K562 (cell line): ENCODE measurements at regions not wholly inside any gene's neighbourhood (a gene's known extent, or its start where the extent isn't known, plus 50 kb on each side); places are given as distances from the start of the nearest gene placed in this dataset.

Experiments used
- ATAC-seq: fragments of 200-7000 bp; cut with Tn5 transposase; 3 replicates; pipeline ENCODE4 v1.9.1; 2020; ENCODE audit warnings: moderate library complexity
- BruUV-seq: library from RNA; stranded (reverse); fragments of 400-500 nt; replicated peaks from 2 replicates; lab custom pipeline; 2021; lab: Mats Ljungman, UMichigan
- CTCF ChIA-PET: fragments of 300-600 bp; formaldehyde crosslinking; extraction: SDS; loops from one replicate; lab custom pipeline; 2021; ENCODE audit warnings: low intra/inter-chr PET ratio; lab: Yijun Ruan, JAX
- POLR2A ChIA-PET: fragments of 300-600, 350-650 bp; sonication (Branson Sonifier 250); formaldehyde crosslinking; extraction: SDS; loops from one replicate; lab custom pipeline; 2021; ENCODE audit warnings: antibody characterized with exemption, inconsistent platforms; lab: Yijun Ruan, JAX
- DNase-seq, 4 experiments: peaks; one replicate each; pipeline versions ENCODE4 v3.0.0 to v3.0.0-alpha.2; 2011 to 2018; ENCODE audit warnings: low spot score in 3 of 4, mixed read lengths in 3 of 4; ENCODE audit errors: extremely low read depth in 1 of 4
- FAIRE-seq: peaks from 2 replicates; lab custom pipeline; 2011; peaks lifted over from hg19 to GRCh38; lab: Jason Lieb, UNC
- H2AFZ ChIP-seq: 2 replicates; pipeline ENCODE4 v1.6.0; 2011; ENCODE audit warnings: low read depth, low read length, control low read depth, inconsistent platforms
- H3K27ac ChIP-seq: fragments of 200-600 bp; 3 replicates; pipeline ENCODE4 v1.8.0; 2011; ENCODE audit warnings: low read depth, mild to moderate bottlenecking, control low read depth, inconsistent platforms, low read length, moderate library complexity, mixed read lengths; ENCODE audit errors: extremely low read depth
- H3K27me3 ChIP-seq, 2 experiments: fragments of 300-600 bp in 1 of 2; 2 replicates in 1 of 2; 3 replicates in 1 of 2; pipeline versions ENCODE4 v1.6.0 to v1.8.0; 2011; ENCODE audit warnings: inconsistent platforms in 2 of 2, low read length in 2 of 2, mild to moderate bottlenecking in 1 of 2, mixed read lengths in 1 of 2, moderate library complexity in 1 of 2; ENCODE audit not compliant: control insufficient read depth in 2 of 2, insufficient read depth in 2 of 2
- H3K36me3 ChIP-seq: fragments of 300-600 bp; 3 replicates; pipeline ENCODE4 v1.8.0; 2011; ENCODE audit warnings: mild to moderate bottlenecking, low read length, inconsistent platforms; ENCODE audit not compliant: control insufficient read depth, insufficient read depth
- H3K4me1 ChIP-seq, 2 experiments: fragments of 200-600 bp in 1 of 2; replicated peaks in 1 of 2; 2 replicates in 1 of 2; 3 replicates in 1 of 2; pipeline versions ENCODE4 v1.5.1 to v1.8.0; 2011; ENCODE audit warnings: inconsistent platforms in 2 of 2, low read length in 2 of 2, mild to moderate bottlenecking in 1 of 2, mixed read lengths in 1 of 2, moderate library complexity in 1 of 2; ENCODE audit not compliant: control insufficient read depth in 2 of 2, insufficient read depth in 2 of 2
- H3K4me2 ChIP-seq: 2 replicates; pipeline ENCODE4 v1.6.1; 2011; ENCODE audit warnings: low read length, control low read depth, inconsistent platforms, mixed read lengths; ENCODE audit not compliant: insufficient read depth
- H3K4me3 ChIP-seq: fragments of 200-600 bp; sonication (generic), shearing (Covaris generic); 2 replicates; pipeline ENCODE4 v1.5.1; 2016; ENCODE audit warnings: control low read depth, inconsistent platforms
- H3K79me2 ChIP-seq: fragments of 200-600 bp; 3 replicates; pipeline ENCODE4 v1.8.0; 2011; ENCODE audit warnings: low read length, inconsistent platforms; ENCODE audit not compliant: control insufficient read depth, insufficient read depth
- H3K9ac ChIP-seq, 2 experiments: 2 replicates each; pipeline versions ENCODE4 v1.6.0 to v1.6.1; 2011; ENCODE audit warnings: low read depth in 2 of 2, low read length in 2 of 2, control low read depth in 1 of 2, inconsistent platforms in 1 of 2, mild to moderate bottlenecking in 1 of 2, mixed read lengths in 1 of 2; ENCODE audit not compliant: insufficient read depth in 1 of 2
- H3K9me1 ChIP-seq: one replicate; pipeline ENCODE4 v1.6.0; 2011; ENCODE audit warnings: inconsistent platforms, mild to moderate bottlenecking, low read length, moderate library complexity; ENCODE audit not compliant: control insufficient read depth, insufficient read depth
- H3K9me3 ChIP-seq: replicated peaks from 2 replicates; pipeline ENCODE4 v1.5.1; 2011; ENCODE audit warnings: low read depth, low read length, inconsistent platforms; ENCODE audit not compliant: control insufficient read depth, insufficient read depth
- H4K20me1 ChIP-seq: replicated peaks from 2 replicates; pipeline ENCODE4 v1.6.1; 2011; ENCODE audit warnings: low read length, inconsistent platforms, mixed read lengths; ENCODE audit not compliant: control insufficient read depth, insufficient read depth
- ERF ChIP-seq: fragments of 450-650 bp; formaldehyde crosslinking; IDR thresholded peaks from 2 replicates; pipeline ENCODE4 v1.4.0; 2020; ENCODE audit warnings: mild to moderate bottlenecking, mixed read lengths
- JUND ChIP-seq, 2 experiments: IDR thresholded peaks; 2 replicates in 1 of 2; 3 replicates in 1 of 2; pipeline ENCODE4 v1.6.1; 2011; ENCODE audit warnings: borderline replicate concordance in 2 of 2, low read depth in 2 of 2, low read length in 2 of 2, improper control_type of control experiment in 1 of 2, missing biosample characterization in 1 of 2, missing genetic modification characterization in 1 of 2, missing genetic modification reagents in 1 of 2
- KDM2B ChIP-seq: fragments of 250-450 bp; sonication (Bioruptor Pico); IDR thresholded peaks from 2 replicates; pipeline ENCODE4 v1.8.0; 2021; ENCODE audit warnings: mild to moderate bottlenecking, moderate library complexity
- MED1 ChIP-seq: sonication (generic); formaldehyde crosslinking; IDR thresholded peaks from 2 replicates; pipeline ENCODE4 v1.8.1; 2023; ENCODE audit warnings: missing genetic modification reagents, borderline replicate concordance
- MIER1 ChIP-seq: fragments of 450-650 bp; IDR thresholded peaks from 2 replicates; pipeline ENCODE4 v1.6.1; 2016; ENCODE audit warnings: antibody characterized with exemption, mild to moderate bottlenecking, low read depth
- SP1 ChIP-seq: sonication (generic); formaldehyde crosslinking; IDR thresholded peaks from 2 replicates; pipeline ENCODE4 v1.8.1; 2022; ENCODE audit warnings: mild to moderate bottlenecking, missing genetic modification reagents
- WHSC1 ChIP-seq: IDR thresholded peaks from one replicate; pipeline ENCODE4 v1.6.1; 2012; ENCODE audit warnings: low read length, control low read depth, inconsistent platforms
- YY1 ChIP-seq, 3 experiments: IDR thresholded peaks; 2 replicates each; pipeline ENCODE4 v1.6.1; 2011; ENCODE audit warnings: low read length in 2 of 3, mild to moderate bottlenecking in 2 of 3, moderate library complexity in 2 of 3, borderline replicate concordance in 1 of 3, control low read depth in 1 of 3, low read depth in 1 of 3; ENCODE audit not compliant: insufficient read depth in 3 of 3, insufficient replicate concordance in 2 of 3, control insufficient read depth in 1 of 3, insufficient read length in 1 of 3; ENCODE audit errors: extremely low read depth in 1 of 3
- ZNF184 ChIP-seq: sonication (generic); formaldehyde crosslinking; IDR thresholded peaks from 2 replicates; pipeline ENCODE4 v1.5.0; 2020; ENCODE audit warnings: missing genetic modification reagents
- ZNF282 ChIP-seq: sonication (generic); formaldehyde crosslinking; IDR thresholded peaks from 2 replicates; pipeline ENCODE4 v1.8.1; 2023; ENCODE audit warnings: missing genetic modification reagents
- WGBS: fragments of 100-300 bp; shearing (Covaris generic); methylation state at CpG from one replicate; pipeline ENCODE4 v1.1.6; 2016; ENCODE audit warnings: low coverage, mixed read lengths; ENCODE audit not compliant: insufficient coverage; ENCODE audit errors: missing lambda C conversion rate; 5-methylcytosine and 5-hydroxymethylcytosine counted together
- in situ Hi-C: fragments of 300-500 bp; cut with MboI; formaldehyde crosslinking; loops from 4 replicates; pipeline ENCODE4 v1.15.0; 2018; ENCODE audit warnings: inconsistent platforms, mixed read lengths
- intact Hi-C: fragments of 100-400 bp; cut with micrococcal nuclease; formaldehyde crosslinking; loops from 2 replicates; pipeline ENCODE4 v1.14.2; 2022
- TF ChIP-seq, protein P1 (sequence below): sonication (generic); formaldehyde crosslinking; IDR thresholded peaks from 2 replicates; pipeline ENCODE4 v1.8.1; 2023; ENCODE audit warnings: mild to moderate bottlenecking, missing genetic modification reagents
- TF ChIP-seq, protein P2 (sequence below): IDR thresholded peaks from 2 replicates; pipeline ENCODE4 v1.6.1; 2016; ENCODE audit warnings: missing genetic modification characterization, missing compliant biosample characterization
- TF ChIP-seq, protein P3 (sequence below): fragments of 250-450 bp; sonication (Bioruptor Pico); IDR thresholded peaks from 2 replicates; pipeline ENCODE4 v1.8.0; 2022; ENCODE audit warnings: inconsistent platforms
- TF ChIP-seq, protein P4 (sequence below): fragments of 250-450 bp; sonication (Bioruptor Pico); IDR thresholded peaks from 2 replicates; pipeline ENCODE4 v1.4.0; 2020; ENCODE audit warnings: mild to moderate bottlenecking, moderate library complexity, borderline replicate concordance

DNA sequence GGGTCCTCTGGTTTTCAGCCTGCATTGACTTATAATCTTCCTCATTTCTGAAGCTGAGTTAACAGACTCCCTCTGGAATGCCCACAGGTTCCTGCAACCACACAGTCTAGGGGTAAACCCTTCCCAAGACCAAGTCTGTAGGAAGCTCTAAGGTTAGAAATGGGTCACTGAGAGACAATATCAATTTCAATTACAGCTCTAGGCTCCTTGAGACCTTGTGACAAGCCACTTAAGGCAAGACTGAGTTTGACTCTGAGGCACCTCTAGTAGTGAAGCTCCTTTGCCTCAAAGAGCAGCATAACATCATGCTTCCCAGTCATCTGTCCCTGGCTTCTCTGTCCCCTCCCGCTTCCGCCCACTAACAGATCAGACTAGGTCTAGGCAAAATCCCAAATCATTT lies 333.2 kb upstream of the JARID2 start:
- peaks cover 13 to 19% of the 10 kb centered on the region in 2 experiments for H3K4me1 ChIP-seq
- no TSS peak for BruUV-seq
- intact Hi-C loops = no loop called here
- H2AFZ ChIP-seq = no peak overlapping the region
- 62% methylated on average over 2 of the region's 2 CpGs for WGBS
- H3K79me2 ChIP-seq = no peaks in the 10 kb centered on the region
- H3K36me3 ChIP-seq = no peaks in the 10 kb centered on the region
- FAIRE-seq = no peak
- H3K4me2 ChIP-seq = no peak overlapping the region
- no peaks in the 10 kb centered on the region for H3K27me3 ChIP-seq
- peak; percentile 22 for ATAC-seq
- no peak overlapping the region for H3K27ac ChIP-seq
- H3K4me3 ChIP-seq = no peak overlapping the region
- no peaks in the 10 kb centered on the region for H3K9me3 ChIP-seq
- ChIA-PET CTCF (no interaction called here), POLR2A (interaction anchor here (1.0 kb wide), 1 partner anchor 11 kb away, joined by 4 read pairs; no protein-coding TSS in a partner anchor)
- in situ Hi-C loops = no loop called here
- H4K20me1 ChIP-seq = no peaks in the 10 kb centered on the region
- no peak for DNase-seq
- no peaks in the 10 kb centered on the region for H3K9me1 ChIP-seq
- H3K9ac ChIP-seq = peak overlapping the region in 1 of 2 experiments; percentile 66; a peak in 1 of 4 replicates
- TF ChIP-seq, protein P1, sequence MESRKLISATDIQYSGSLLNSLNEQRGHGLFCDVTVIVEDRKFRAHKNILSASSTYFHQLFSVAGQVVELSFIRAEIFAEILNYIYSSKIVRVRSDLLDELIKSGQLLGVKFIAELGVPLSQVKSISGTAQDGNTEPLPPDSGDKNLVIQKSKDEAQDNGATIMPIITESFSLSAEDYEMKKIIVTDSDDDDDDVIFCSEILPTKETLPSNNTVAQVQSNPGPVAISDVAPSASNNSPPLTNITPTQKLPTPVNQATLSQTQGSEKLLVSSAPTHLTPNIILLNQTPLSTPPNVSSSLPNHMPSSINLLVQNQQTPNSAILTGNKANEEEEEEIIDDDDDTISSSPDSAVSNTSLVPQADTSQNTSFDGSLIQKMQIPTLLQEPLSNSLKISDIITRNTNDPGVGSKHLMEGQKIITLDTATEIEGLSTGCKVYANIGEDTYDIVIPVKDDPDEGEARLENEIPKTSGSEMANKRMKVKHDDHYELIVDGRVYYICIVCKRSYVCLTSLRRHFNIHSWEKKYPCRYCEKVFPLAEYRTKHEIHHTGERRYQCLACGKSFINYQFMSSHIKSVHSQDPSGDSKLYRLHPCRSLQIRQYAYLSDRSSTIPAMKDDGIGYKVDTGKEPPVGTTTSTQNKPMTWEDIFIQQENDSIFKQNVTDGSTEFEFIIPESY (CRISPR knock-in tag) = no peak
- no peak for TF ChIP-seq WHSC1
- TF ChIP-seq YY1 (IDR thresholded peaks at IDR 0.05; ENCODE audit: borderline replicate concordance in 1 of 3, control insufficient read depth in 1 of 3, extremely low read depth in 1 of 3, insufficient read depth in 3 of 3, insufficient read length in 1 of 3, insufficient replicate concordance in 2 of 3, low read depth in 1 of 3, low read length in 2 of 3) = no peak
- no peak for TF ChIP-seq JUND (IDR thresholded peaks at IDR 0.05; ENCODE audit: borderline replicate concordance, low read depth, low read length)
- no peak for TF ChIP-seq JUND (tag; IDR thresholded peaks at IDR 0.05; ENCODE audit: borderline replicate concordance, low read depth, low read length)
- no peak for TF ChIP-seq ZNF282
- TF ChIP-seq, protein P2, sequence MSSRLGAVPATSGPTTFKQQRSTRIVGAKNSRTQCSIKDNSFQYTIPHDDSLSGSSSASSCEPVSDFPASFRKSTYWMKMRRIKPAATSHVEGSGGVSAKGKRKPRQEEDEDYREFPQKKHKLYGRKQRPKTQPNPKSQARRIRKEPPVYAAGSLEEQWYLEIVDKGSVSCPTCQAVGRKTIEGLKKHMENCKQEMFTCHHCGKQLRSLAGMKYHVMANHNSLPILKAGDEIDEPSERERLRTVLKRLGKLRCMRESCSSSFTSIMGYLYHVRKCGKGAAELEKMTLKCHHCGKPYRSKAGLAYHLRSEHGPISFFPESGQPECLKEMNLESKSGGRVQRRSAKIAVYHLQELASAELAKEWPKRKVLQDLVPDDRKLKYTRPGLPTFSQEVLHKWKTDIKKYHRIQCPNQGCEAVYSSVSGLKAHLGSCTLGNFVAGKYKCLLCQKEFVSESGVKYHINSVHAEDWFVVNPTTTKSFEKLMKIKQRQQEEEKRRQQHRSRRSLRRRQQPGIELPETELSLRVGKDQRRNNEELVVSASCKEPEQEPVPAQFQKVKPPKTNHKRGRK = no peak
- TF ChIP-seq SP1 (CRISPR knock-in tag) = no peak
- no peak for TF ChIP-seq ERF (CRISPR knock-in tag)
- TF ChIP-seq, protein P3, sequence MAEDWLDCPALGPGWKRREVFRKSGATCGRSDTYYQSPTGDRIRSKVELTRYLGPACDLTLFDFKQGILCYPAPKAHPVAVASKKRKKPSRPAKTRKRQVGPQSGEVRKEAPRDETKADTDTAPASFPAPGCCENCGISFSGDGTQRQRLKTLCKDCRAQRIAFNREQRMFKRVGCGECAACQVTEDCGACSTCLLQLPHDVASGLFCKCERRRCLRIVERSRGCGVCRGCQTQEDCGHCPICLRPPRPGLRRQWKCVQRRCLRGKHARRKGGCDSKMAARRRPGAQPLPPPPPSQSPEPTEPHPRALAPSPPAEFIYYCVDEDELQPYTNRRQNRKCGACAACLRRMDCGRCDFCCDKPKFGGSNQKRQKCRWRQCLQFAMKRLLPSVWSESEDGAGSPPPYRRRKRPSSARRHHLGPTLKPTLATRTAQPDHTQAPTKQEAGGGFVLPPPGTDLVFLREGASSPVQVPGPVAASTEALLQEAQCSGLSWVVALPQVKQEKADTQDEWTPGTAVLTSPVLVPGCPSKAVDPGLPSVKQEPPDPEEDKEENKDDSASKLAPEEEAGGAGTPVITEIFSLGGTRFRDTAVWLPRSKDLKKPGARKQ (CRISPR knock-in tag) = no peak
- no peak for TF ChIP-seq MED1
- no peak for TF ChIP-seq MIER1
- no peak for TF ChIP-seq ZNF184 (CRISPR knock-in tag)
- no peak for TF ChIP-seq KDM2B (CRISPR knock-in tag)
- TF ChIP-seq, protein P4, sequence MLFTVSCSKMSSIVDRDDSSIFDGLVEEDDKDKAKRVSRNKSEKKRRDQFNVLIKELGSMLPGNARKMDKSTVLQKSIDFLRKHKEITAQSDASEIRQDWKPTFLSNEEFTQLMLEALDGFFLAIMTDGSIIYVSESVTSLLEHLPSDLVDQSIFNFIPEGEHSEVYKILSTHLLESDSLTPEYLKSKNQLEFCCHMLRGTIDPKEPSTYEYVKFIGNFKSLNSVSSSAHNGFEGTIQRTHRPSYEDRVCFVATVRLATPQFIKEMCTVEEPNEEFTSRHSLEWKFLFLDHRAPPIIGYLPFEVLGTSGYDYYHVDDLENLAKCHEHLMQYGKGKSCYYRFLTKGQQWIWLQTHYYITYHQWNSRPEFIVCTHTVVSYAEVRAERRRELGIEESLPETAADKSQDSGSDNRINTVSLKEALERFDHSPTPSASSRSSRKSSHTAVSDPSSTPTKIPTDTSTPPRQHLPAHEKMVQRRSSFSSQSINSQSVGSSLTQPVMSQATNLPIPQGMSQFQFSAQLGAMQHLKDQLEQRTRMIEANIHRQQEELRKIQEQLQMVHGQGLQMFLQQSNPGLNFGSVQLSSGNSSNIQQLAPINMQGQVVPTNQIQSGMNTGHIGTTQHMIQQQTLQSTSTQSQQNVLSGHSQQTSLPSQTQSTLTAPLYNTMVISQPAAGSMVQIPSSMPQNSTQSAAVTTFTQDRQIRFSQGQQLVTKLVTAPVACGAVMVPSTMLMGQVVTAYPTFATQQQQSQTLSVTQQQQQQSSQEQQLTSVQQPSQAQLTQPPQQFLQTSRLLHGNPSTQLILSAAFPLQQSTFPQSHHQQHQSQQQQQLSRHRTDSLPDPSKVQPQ (CRISPR knock-in tag) = no peak
